HL-60 (cell line): ENCODE measurements at regions not wholly inside any gene's neighbourhood (a gene's known extent, or its start where the extent isn't known, plus 50 kb on each side); places are given as distances from the start of the nearest gene placed in this dataset.

Experiments
- DNase-seq, 2 experiments: peaks; one replicate each; pipeline ENCODE4 v3.0.0-alpha.2; 2010 to 2020; ENCODE audit warnings: low read depth in 1 of 2, low spot score in 1 of 2
- H3K27ac ChIP-seq: fragments of 250-450 bp; sonication (Bioruptor Pico); replicated peaks from 2 replicates; pipeline ENCODE4 v1.5.1; 2020; ENCODE audit warnings: mild to moderate bottlenecking, moderate library complexity
- H3K27me3 ChIP-seq: fragments of 250-450 bp; sonication (Bioruptor Pico); 2 replicates; pipeline ENCODE4 v1.5.1; 2021; ENCODE audit warnings: mild to moderate bottlenecking, moderate library complexity; ENCODE audit not compliant: insufficient read depth, poor library complexity, severe bottlenecking
- H3K4me3 ChIP-seq: replicated peaks from 2 replicates; pipeline ENCODE4 v1.5.1; 2011; ENCODE audit warnings: mild to moderate bottlenecking, control low read depth, low read length; ENCODE audit not compliant: insufficient read depth
- CTCF ChIP-seq: IDR thresholded peaks from one replicate; pipeline ENCODE4 v1.5.1; 2011; ENCODE audit warnings: low read length, control low read depth, inconsistent platforms; ENCODE audit not compliant: insufficient read depth
- GABPA ChIP-seq: IDR thresholded peaks from 2 replicates; pipeline ENCODE4 v1.6.1; 2012; ENCODE audit warnings: low read depth
- POLR2AphosphoS5 ChIP-seq: IDR thresholded peaks from 2 replicates; pipeline ENCODE4 v1.6.1; 2012; ENCODE audit warnings: low read depth
- REST ChIP-seq: IDR thresholded peaks from 2 replicates; pipeline ENCODE4 v1.6.1; 2012; ENCODE audit warnings: low read depth; ENCODE audit not compliant: insufficient replicate concordance
- SPI1 ChIP-seq: IDR thresholded peaks from 2 replicates; pipeline ENCODE4 v1.6.1; 2012; ENCODE audit warnings: low read depth, mild to moderate bottlenecking, borderline replicate concordance

GRCh38 chr5:2217219-2217618 is 334.5 kb upstream of the IRX4 start:
- H3K27ac ChIP-seq = no peak overlapping the region
- no peaks in the 10 kb centered on the region for H3K27me3 ChIP-seq
- no peak overlapping the region for H3K4me3 ChIP-seq
- DNase-seq = no peak
- no peak for TF ChIP-seq POLR2AphosphoS5
- no peak for TF ChIP-seq CTCF
- no peak for TF ChIP-seq GABPA
- no peak for TF ChIP-seq SPI1
- TF ChIP-seq REST = no peak

GRCh38 chr5:2214910-2215590 is 332.3 kb upstream of the IRX4 start:
- TF ChIP-seq CTCF = no peak
- no peak for TF ChIP-seq GABPA
- TF ChIP-seq SPI1 = no peak
- no peak for TF ChIP-seq POLR2AphosphoS5
- TF ChIP-seq REST = no peak
- no peak for DNase-seq
- Histone ChIP-seq H3K4me3 (no peak overlapping the region), H3K27ac (no peak overlapping the region), H3K27me3 (no peaks in the 10 kb centered on the region)

GRCh38 chr5:2213121-2213730 is 330.5 kb upstream of the IRX4 start:
- TF ChIP-seq POLR2AphosphoS5 = no peak
- TF ChIP-seq GABPA = no peak
- no peak for TF ChIP-seq SPI1
- no peak for TF ChIP-seq CTCF
- TF ChIP-seq REST = no peak
- Histone ChIP-seq H3K27ac (no peak overlapping the region), H3K27me3 (no peaks in the 10 kb centered on the region), H3K4me3 (no peak overlapping the region)
- DNase-seq = no peak
